ENCODE measurements at regions not wholly inside any gene's neighbourhood (a gene's known extent, or its start where the extent isn't known, plus 50 kb on each side); places are given as distances from the start of the nearest gene placed in this dataset.

DNA sequence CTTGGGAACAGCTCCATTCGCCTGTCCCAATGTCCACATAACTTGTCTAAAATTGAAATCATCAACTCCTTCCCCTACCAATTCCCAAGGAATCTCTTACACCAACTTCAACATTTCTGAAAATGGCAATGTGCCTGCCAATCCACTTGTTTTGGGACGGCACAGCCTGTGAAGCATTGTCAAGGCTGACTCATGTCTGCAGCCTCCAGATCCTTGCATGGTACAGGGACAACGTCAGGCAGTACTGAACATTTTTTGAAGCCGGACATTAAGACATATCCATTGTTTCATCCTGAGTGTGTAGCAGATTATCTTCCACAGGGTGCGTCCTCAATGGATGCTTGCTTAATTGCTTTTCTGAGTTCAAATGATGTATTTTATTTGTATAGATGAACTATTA lies 794.1 kb downstream of the BCL11B start:
- TF ChIP-seq, protein P1, sequence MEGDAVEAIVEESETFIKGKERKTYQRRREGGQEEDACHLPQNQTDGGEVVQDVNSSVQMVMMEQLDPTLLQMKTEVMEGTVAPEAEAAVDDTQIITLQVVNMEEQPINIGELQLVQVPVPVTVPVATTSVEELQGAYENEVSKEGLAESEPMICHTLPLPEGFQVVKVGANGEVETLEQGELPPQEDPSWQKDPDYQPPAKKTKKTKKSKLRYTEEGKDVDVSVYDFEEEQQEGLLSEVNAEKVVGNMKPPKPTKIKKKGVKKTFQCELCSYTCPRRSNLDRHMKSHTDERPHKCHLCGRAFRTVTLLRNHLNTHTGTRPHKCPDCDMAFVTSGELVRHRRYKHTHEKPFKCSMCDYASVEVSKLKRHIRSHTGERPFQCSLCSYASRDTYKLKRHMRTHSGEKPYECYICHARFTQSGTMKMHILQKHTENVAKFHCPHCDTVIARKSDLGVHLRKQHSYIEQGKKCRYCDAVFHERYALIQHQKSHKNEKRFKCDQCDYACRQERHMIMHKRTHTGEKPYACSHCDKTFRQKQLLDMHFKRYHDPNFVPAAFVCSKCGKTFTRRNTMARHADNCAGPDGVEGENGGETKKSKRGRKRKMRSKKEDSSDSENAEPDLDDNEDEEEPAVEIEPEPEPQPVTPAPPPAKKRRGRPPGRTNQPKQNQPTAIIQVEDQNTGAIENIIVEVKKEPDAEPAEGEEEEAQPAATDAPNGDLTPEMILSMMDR (IDR thresholded peaks at IDR 0.05; ENCODE audit: control extremely low read depth, extremely low read depth, low read depth, missing control alignments) = no peak
- POLR2A ChIA-PET = no interaction called here
- CTCF ChIA-PET = interaction anchor here (1.1 kb wide), 2 partner anchors 33 to 136 kb away, joined by 3 read pairs; no protein-coding TSS in a partner anchor
- DNase-seq (ENCODE audit: extremely low spot score) = no peak

DNA sequence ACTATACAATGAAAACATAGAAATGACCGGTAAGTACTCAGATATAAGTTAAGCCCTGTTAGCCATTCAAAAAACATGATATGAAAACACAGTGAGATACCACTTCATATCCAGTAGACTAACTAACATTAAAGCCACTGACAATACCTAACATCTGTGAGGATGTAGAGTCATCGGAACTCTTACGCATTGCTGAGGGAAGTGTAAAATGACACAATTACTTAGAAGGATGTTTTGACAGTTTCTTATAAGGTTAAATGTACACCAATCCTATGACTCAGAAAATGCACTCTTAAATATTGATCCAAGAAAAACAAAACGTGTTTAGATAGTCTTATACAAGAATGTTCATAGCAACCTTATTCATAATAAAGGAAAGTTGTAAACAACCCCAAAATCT lies 782.9 kb downstream of the BCL11B start:
- TF ChIP-seq, protein P1 (IDR thresholded peaks at IDR 0.05; ENCODE audit: control extremely low read depth, extremely low read depth, low read depth, missing control alignments) = no peak
- no peak for DNase-seq (ENCODE audit: extremely low spot score)
- ChIA-PET POLR2A (no interaction called here), CTCF (no interaction called here)

DNA sequence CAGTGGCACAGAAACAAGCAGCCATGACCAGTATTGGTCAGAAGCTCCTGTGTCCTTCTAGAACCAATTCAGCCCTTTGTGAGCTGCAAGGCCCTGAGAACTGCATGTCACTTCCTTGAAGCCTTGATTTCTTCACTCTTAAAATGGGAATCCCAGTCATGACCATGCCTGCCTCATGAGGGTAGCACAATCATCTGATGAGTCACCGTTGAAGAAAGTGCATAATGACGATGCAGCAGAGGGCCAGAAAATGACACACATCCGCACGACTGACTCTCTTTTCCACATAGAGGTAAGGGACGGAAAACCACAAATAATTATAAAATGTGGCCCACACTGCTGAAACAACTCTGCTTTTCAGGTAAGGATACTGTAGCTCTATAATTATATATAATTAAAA lies 777.4 kb downstream of the BCL11B start:
- no peak for DNase-seq (ENCODE audit: extremely low spot score)
- ChIA-PET POLR2A (no interaction called here), CTCF (interaction anchor here (1.4 kb wide), 1 partner anchor 9 kb away, joined by 4 read pairs; no protein-coding TSS in a partner anchor)
- TF ChIP-seq, protein P1 (IDR thresholded peaks at IDR 0.05; ENCODE audit: control extremely low read depth, extremely low read depth, low read depth, missing control alignments) = no peak

DNA sequence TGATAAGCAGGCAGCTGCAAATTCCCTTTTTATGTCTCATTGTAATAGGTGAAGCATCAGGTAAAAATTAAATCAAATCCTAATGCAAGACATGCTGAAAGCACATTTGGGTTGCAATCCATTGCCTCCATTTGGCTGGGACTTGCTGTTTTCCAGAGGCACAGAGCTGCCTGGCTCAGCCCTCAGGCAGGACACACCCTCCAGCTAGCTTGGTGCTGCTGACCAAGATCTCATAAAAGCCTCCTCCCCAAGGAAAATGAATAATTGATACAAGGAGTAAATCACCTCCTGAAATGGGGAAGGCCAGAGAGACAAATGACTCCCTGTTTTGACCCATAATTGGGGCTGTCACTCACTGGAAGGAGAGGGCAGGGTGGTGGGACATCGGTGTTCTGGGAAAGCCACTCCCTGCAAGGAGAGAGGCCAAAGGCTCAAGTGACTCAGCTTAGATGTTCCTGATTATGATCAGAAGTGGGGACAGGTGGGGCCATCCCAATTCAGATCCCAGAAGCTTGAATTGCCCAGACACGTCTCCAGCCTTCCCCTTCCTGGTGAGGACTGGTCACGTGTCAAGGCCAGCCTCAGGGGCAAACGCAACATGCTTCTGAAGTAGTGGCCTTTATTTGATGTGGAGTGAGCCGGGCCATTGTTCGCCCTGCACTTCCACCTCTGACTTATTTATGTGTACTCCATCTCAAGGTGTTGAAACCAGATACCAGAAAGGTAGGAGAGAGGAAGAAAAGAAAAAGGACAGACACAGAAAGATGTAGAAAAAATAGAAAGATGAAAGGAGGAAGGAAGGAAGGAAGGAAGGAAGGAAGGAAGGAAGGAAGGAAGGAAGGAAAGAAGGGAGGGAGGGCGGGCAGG lies 773.7 kb downstream of the BCL11B start:
- TF ChIP-seq, protein P1 (IDR thresholded peaks at IDR 0.05; ENCODE audit: control extremely low read depth, extremely low read depth, low read depth, missing control alignments) = no peak
- DNase-seq (ENCODE audit: extremely low spot score) = no peak
- ChIA-PET CTCF (no interaction called here), POLR2A (no interaction called here)

DNA sequence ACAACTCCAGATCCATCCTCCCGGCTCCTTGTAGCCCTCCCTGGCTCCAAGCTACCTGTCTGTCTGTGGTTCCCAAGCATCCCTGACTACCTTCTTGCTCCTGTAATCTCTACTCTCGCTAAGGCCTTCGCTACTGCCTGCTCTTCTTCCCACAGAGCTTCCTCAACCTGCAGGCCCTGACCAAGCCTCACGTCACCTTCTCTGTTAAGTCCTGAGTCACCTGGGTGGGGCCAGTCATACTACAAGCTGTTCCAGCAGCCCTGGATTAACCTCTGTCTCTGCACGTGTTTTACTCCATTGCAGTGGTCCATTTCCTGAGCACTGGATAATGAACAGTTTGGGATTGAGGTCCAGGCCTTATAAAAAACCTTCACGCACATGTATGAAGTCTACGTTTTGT lies 770.7 kb downstream of the BCL11B start:
- ChIA-PET CTCF (interaction anchor here (1.6 kb wide), 1 partner anchor 27 kb away, joined by 4 read pairs; no protein-coding TSS in a partner anchor), POLR2A (no interaction called here)
- no peak for DNase-seq (ENCODE audit: extremely low spot score)
- TF ChIP-seq, protein P1 (IDR thresholded peaks at IDR 0.05; ENCODE audit: control extremely low read depth, extremely low read depth, low read depth, missing control alignments) = no peak

DNA sequence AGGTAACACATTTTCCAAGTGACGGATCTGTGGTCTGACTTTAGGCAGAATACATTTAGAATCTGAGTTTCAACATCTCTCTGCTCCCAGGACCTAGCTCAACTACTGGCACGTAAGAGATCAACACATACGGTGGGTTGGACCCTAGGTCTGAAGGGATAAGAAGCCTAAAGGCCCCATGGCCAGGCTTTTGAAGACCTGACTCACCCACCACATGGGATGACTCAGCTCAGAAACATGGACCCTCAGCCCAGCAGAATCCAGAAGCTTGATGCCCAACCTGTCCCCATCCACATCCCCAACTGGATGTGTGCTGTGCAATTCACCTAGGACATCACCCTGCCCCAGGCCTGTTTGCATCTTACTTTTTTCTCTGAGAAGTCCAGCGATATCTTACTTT lies 770.2 kb downstream of the BCL11B start:
- POLR2A ChIA-PET = no interaction called here
- CTCF ChIA-PET = interaction anchor here (1.6 kb wide), 1 partner anchor 28 kb away, joined by 4 read pairs; no protein-coding TSS in a partner anchor
- TF ChIP-seq, protein P1 (IDR thresholded peaks at IDR 0.05; ENCODE audit: control extremely low read depth, extremely low read depth, low read depth, missing control alignments) = no peak
- no peak for DNase-seq (ENCODE audit: extremely low spot score)
